Endothelial cell (in vitro differentiated cells): ENCODE measurements at regions not wholly inside any gene's neighbourhood (a gene's known extent, or its start where the extent isn't known, plus 50 kb on each side); places are given as distances from the start of the nearest gene placed in this dataset.

Experiments
- DNase-seq: peaks from one replicate; pipeline ENCODE4 v3.0.0; 2021; ENCODE audit warnings: low spot score
- H3K27ac Mint-ChIP-seq: one replicate; pipeline ENCODE4 v1.8.0; 2021; ENCODE audit warnings: mixed read lengths, inconsistent platforms; ENCODE audit not compliant: unreplicated experiment
- H3K27me3 Mint-ChIP-seq: one replicate; pipeline ENCODE4 v1.8.0; 2021; ENCODE audit warnings: mild to moderate bottlenecking, moderate library complexity, mixed read lengths, inconsistent platforms; ENCODE audit not compliant: unreplicated experiment
- H3K36me3 Mint-ChIP-seq: one replicate; pipeline ENCODE4 v1.8.0; 2021; ENCODE audit warnings: mild to moderate bottlenecking, low read depth, mixed read lengths, inconsistent platforms; ENCODE audit not compliant: unreplicated experiment
- H3K4me1 Mint-ChIP-seq: one replicate; pipeline ENCODE4 v1.8.0; 2021; ENCODE audit warnings: mild to moderate bottlenecking, mixed read lengths, inconsistent platforms; ENCODE audit not compliant: unreplicated experiment
- H3K4me3 Mint-ChIP-seq: one replicate; pipeline ENCODE4 v1.8.0; 2021; ENCODE audit warnings: mild to moderate bottlenecking, mixed read lengths, inconsistent platforms; ENCODE audit not compliant: unreplicated experiment
- H3K9me3 Mint-ChIP-seq: one replicate; pipeline ENCODE4 v1.8.0; 2021; ENCODE audit warnings: mixed read lengths, inconsistent platforms; ENCODE audit not compliant: unreplicated experiment
- CTCF ChIP-seq: fragments of 200-600 bp; sonication (generic); IDR thresholded peaks from one replicate; pipeline ENCODE4 v1.5.0; 2021; ENCODE audit warnings: antibody characterized with exemption; ENCODE audit not compliant: unreplicated experiment

- Mint-ChIP-seq H3K36me3 (no peaks in the 10 kb centered on the region), H3K4me3 (no peak overlapping the region), H3K27ac (no peak overlapping the region), H3K27me3 (no peaks in the 10 kb centered on the region), H3K4me1 (no peaks in the 10 kb centered on the region), H3K9me3 (no peaks in the 10 kb centered on the region)
- DNase-seq = no peak
- TF ChIP-seq CTCF = no peak
Observed at GRCh38 chr1:191643060-191643459, 515.2 kb upstream of the RGS18 start.

GRCh38 chr1:191648939-191649338 lies 509.3 kb upstream of the RGS18 start:
- Mint-ChIP-seq H3K36me3 (no peaks in the 10 kb centered on the region), H3K9me3 (no peaks in the 10 kb centered on the region), H3K27ac (no peak overlapping the region), H3K4me3 (no peak overlapping the region), H3K27me3 (no peaks in the 10 kb centered on the region), H3K4me1 (no peaks in the 10 kb centered on the region)
- no peak for TF ChIP-seq CTCF
- no peak for DNase-seq

GRCh38 chr1:191662051-191662450 lies 496.2 kb upstream of the RGS18 start:
- TF ChIP-seq CTCF = no peak
- H3K9me3 Mint-ChIP-seq = no peaks in the 10 kb centered on the region
- H3K27ac Mint-ChIP-seq = no peak overlapping the region
- H3K36me3 Mint-ChIP-seq = no peaks in the 10 kb centered on the region
- H3K4me1 Mint-ChIP-seq = no peaks in the 10 kb centered on the region
- DNase-seq = no peak
- no peaks in the 10 kb centered on the region for H3K27me3 Mint-ChIP-seq
- H3K4me3 Mint-ChIP-seq = no peak overlapping the region

- Mint-ChIP-seq H3K27ac (no peak overlapping the region), H3K27me3 (no peaks in the 10 kb centered on the region), H3K4me3 (no peak overlapping the region), H3K9me3 (no peaks in the 10 kb centered on the region), H3K4me1 (no peaks in the 10 kb centered on the region), H3K36me3 (no peaks in the 10 kb centered on the region)
- DNase-seq = no peak
- TF ChIP-seq CTCF = no peak
Observed at GRCh38 chr1:191662746-191663145, 495.5 kb upstream of the RGS18 start.

GRCh38 chr1:191668525-191668924 lies 489.7 kb upstream of the RGS18 start:
- Mint-ChIP-seq H3K27ac (no peak overlapping the region), H3K4me1 (no peaks in the 10 kb centered on the region)

More at GRCh38 chr1:191668525-191668924, 489.7 kb upstream of the RGS18 start:
- Mint-ChIP-seq H3K4me3 (no peak overlapping the region), H3K36me3 (no peaks in the 10 kb centered on the region), H3K27me3 (no peaks in the 10 kb centered on the region), H3K9me3 (no peaks in the 10 kb centered on the region)
- no peak for TF ChIP-seq CTCF
- DNase-seq = no peak
